ENCODE measurements at regions not wholly inside any gene's neighbourhood (a gene's known extent, or its start where the extent isn't known, plus 50 kb on each side); places are given as distances from the start of the nearest gene placed in this dataset.

- H3K4me1 ChIP-seq (ENCODE audit: control insufficient read depth, insufficient read depth, low read length), result peaks cover 2% of the 10 kb centered on the region
- no peak overlapping the region for H3K4me3 ChIP-seq (ENCODE audit: low read length)
- WGBS (ENCODE audit: insufficient coverage), result 34% methylated on average over 2 of the region's 2 CpGs
- no peak for DNase-seq
- H3K36me3 ChIP-seq (ENCODE audit: control insufficient read depth, insufficient read depth, low read length), result no peaks in the 10 kb centered on the region
- peaks cover 33% of the 10 kb centered on the region for H3K27me3 ChIP-seq (ENCODE audit: control insufficient read depth, insufficient read depth, low read length)
- H3K27ac ChIP-seq (ENCODE audit: low read length), result no peak overlapping the region
- no peaks in the 10 kb centered on the region for H3K9me3 ChIP-seq (replicated peaks; ENCODE audit: control insufficient read depth, low read depth, low read length)
Measured at GRCh38 chrX:107567370-107567769, 60.9 kb upstream of the PRPS1 start.

- no peaks in the 10 kb centered on the region for H3K4me1 ChIP-seq (ENCODE audit: control insufficient read depth, insufficient read depth, low read length)
- no peak overlapping the region for H3K4me3 ChIP-seq (ENCODE audit: low read length)
- H3K36me3 ChIP-seq (ENCODE audit: control insufficient read depth, insufficient read depth, low read length), result no peaks in the 10 kb centered on the region
- peaks cover 27% of the 10 kb centered on the region for H3K27me3 ChIP-seq (ENCODE audit: control insufficient read depth, insufficient read depth, low read length)
- 95% methylated on average over 2 of the region's 9 CpGs for WGBS (ENCODE audit: insufficient coverage)
- H3K9me3 ChIP-seq (replicated peaks; ENCODE audit: control insufficient read depth, low read depth, low read length), result no peaks in the 10 kb centered on the region
- no peak overlapping the region for H3K27ac ChIP-seq (ENCODE audit: low read length)
- no peak for DNase-seq
Measured at GRCh38 chrX:107571296-107571998, 56.9 kb upstream of the PRPS1 start.

GRCh38 chrX:107573016-107573415 is 55.3 kb upstream of the PRPS1 start:
- peaks cover 27% of the 10 kb centered on the region for H3K27me3 ChIP-seq (ENCODE audit: control insufficient read depth, insufficient read depth, low read length)
- WGBS (ENCODE audit: insufficient coverage), result no CpG with 5 or more reads among the region's 7 CpGs
- H3K36me3 ChIP-seq (ENCODE audit: control insufficient read depth, insufficient read depth, low read length), result no peaks in the 10 kb centered on the region
- no peak for DNase-seq
- no peak overlapping the region for H3K27ac ChIP-seq (ENCODE audit: low read length)
- H3K9me3 ChIP-seq (replicated peaks; ENCODE audit: control insufficient read depth, low read depth, low read length), result no peaks in the 10 kb centered on the region
- no peak overlapping the region for H3K4me3 ChIP-seq (ENCODE audit: low read length)
- H3K4me1 ChIP-seq (ENCODE audit: control insufficient read depth, insufficient read depth, low read length), result no peaks in the 10 kb centered on the region

GRCh38 chrX:107574054-107574683 is 54.1 kb upstream of the PRPS1 start:
- Histone ChIP-seq H3K4me1 (ENCODE audit: control insufficient read depth, insufficient read depth, low read length) (no peaks in the 10 kb centered on the region), H3K27ac (ENCODE audit: low read length) (no peak overlapping the region), H3K27me3 (ENCODE audit: control insufficient read depth, insufficient read depth, low read length) (peaks cover 34% of the 10 kb centered on the region), H3K36me3 (ENCODE audit: control insufficient read depth, insufficient read depth, low read length) (no peaks in the 10 kb centered on the region), H3K9me3 (replicated peaks; ENCODE audit: control insufficient read depth, low read depth, low read length) (no peaks in the 10 kb centered on the region), H3K4me3 (ENCODE audit: low read length) (no peak overlapping the region)
- WGBS (ENCODE audit: insufficient coverage), result 80% methylated on average over 2 of the region's 3 CpGs
- DNase-seq, result no peak

- no peak for DNase-seq
- no peak overlapping the region for H3K27ac ChIP-seq (ENCODE audit: low read length)
- no peak overlapping the region for H3K4me3 ChIP-seq (ENCODE audit: low read length)
- peaks cover 34% of the 10 kb centered on the region for H3K27me3 ChIP-seq (ENCODE audit: control insufficient read depth, insufficient read depth, low read length)
- no peaks in the 10 kb centered on the region for H3K9me3 ChIP-seq (replicated peaks; ENCODE audit: control insufficient read depth, low read depth, low read length)
- H3K36me3 ChIP-seq (ENCODE audit: control insufficient read depth, insufficient read depth, low read length), result no peaks in the 10 kb centered on the region
- no peaks in the 10 kb centered on the region for H3K4me1 ChIP-seq (ENCODE audit: control insufficient read depth, insufficient read depth, low read length)
Measured at GRCh38 chrX:107574711-107575110, 53.6 kb upstream of the PRPS1 start.

GRCh38 chrX:107576392-107576791 is 51.9 kb upstream of the PRPS1 start:
- no peaks in the 10 kb centered on the region for H3K9me3 ChIP-seq (replicated peaks; ENCODE audit: control insufficient read depth, low read depth, low read length)
- no peaks in the 10 kb centered on the region for H3K36me3 ChIP-seq (ENCODE audit: control insufficient read depth, insufficient read depth, low read length)
- no peak overlapping the region for H3K27ac ChIP-seq (ENCODE audit: low read length)
- no peaks in the 10 kb centered on the region for H3K4me1 ChIP-seq (ENCODE audit: control insufficient read depth, insufficient read depth, low read length)
- peaks cover 32% of the 10 kb centered on the region for H3K27me3 ChIP-seq (ENCODE audit: control insufficient read depth, insufficient read depth, low read length)
- H3K4me3 ChIP-seq (ENCODE audit: low read length), result no peak overlapping the region
- no peak for DNase-seq
- no CpG with 5 or more reads among the region's 3 CpGs for WGBS (ENCODE audit: insufficient coverage)

GRCh38 chrX:107576841-107577240 is 51.5 kb upstream of the PRPS1 start:
- WGBS (ENCODE audit: insufficient coverage), result no CpG with 5 or more reads among the region's 1 CpG
- Histone ChIP-seq H3K27me3 (ENCODE audit: control insufficient read depth, insufficient read depth, low read length) (peaks cover 29% of the 10 kb centered on the region), H3K4me1 (ENCODE audit: control insufficient read depth, insufficient read depth, low read length) (no peaks in the 10 kb centered on the region), H3K9me3 (replicated peaks; ENCODE audit: control insufficient read depth, low read depth, low read length) (no peaks in the 10 kb centered on the region), H3K27ac (ENCODE audit: low read length) (no peak overlapping the region), H3K4me3 (ENCODE audit: low read length) (no peak overlapping the region), H3K36me3 (ENCODE audit: control insufficient read depth, insufficient read depth, low read length) (no peaks in the 10 kb centered on the region)
- no peak for DNase-seq

- Histone ChIP-seq H3K27me3 (ENCODE audit: control insufficient read depth, insufficient read depth, low read length) (peaks cover 25% of the 10 kb centered on the region), H3K9me3 (replicated peaks; ENCODE audit: control insufficient read depth, low read depth, low read length) (no peaks in the 10 kb centered on the region), H3K4me3 (ENCODE audit: low read length) (no peak overlapping the region), H3K36me3 (ENCODE audit: control insufficient read depth, insufficient read depth, low read length) (no peaks in the 10 kb centered on the region), H3K27ac (ENCODE audit: low read length) (no peak overlapping the region), H3K4me1 (ENCODE audit: control insufficient read depth, insufficient read depth, low read length) (no peaks in the 10 kb centered on the region)
- DNase-seq, result no peak
- no CpG with 5 or more reads among the region's 2 CpGs for WGBS (ENCODE audit: insufficient coverage)
Measured at GRCh38 chrX:107577933-107578332, 50.4 kb upstream of the PRPS1 start.
